Omental fat pad (tissue), 3 donors: ENCODE measurements at regions not wholly inside any gene's neighbourhood (a gene's known extent, or its start where the extent isn't known, plus 50 kb on each side); places are given as distances from the start of the nearest gene placed in this dataset.

Experiments
- ATAC-seq: fragments of 150-250 bp; one replicate; pipeline ENCODE4 v1.9.1; 2016; ENCODE audit warnings: mild to moderate bottlenecking, moderate library complexity; ENCODE audit not compliant: low FRiP score
- DNase-seq: peaks from one replicate; pipeline ENCODE4 v3.0.0-alpha.2; 2019; ENCODE audit warnings: low spot score
- CTCF ChIP-seq, 3 donors: fragments of 450-650 bp; IDR thresholded peaks; one replicate each; pipeline ENCODE4 v1.5.1; 2016 to 2017; ENCODE audit warnings: antibody characterized with exemption in 3 of 3, mild to moderate bottlenecking in 3 of 3, moderate library complexity in 2 of 3

- no peak for TF ChIP-seq CTCF (IDR thresholded peaks at IDR 0.05)
- ATAC-seq, result no peak
- DNase-seq, result no peak
Observed at GRCh38 chr4:110381784-110382183, 94.2 kb upstream of the ENPEP start.

- no peak for TF ChIP-seq CTCF (IDR thresholded peaks at IDR 0.05)
- DNase-seq, result no peak
- ATAC-seq, result no peak
Observed at GRCh38 chr4:110372485-110372884, 103.5 kb upstream of the ENPEP start.

GRCh38 chr4:110371016-110371770 is 104.8 kb upstream of the ENPEP start:
- ATAC-seq (no peak), DNase-seq (no peak)
- no peak for TF ChIP-seq CTCF (IDR thresholded peaks at IDR 0.05)

- no peak for TF ChIP-seq CTCF (IDR thresholded peaks at IDR 0.05)
- DNase-seq (no peak), ATAC-seq (no peak)
Observed at GRCh38 chr4:110368409-110368808, 107.5 kb upstream of the ENPEP start.

- ATAC-seq, result no peak
- TF ChIP-seq CTCF (IDR thresholded peaks at IDR 0.05), result no peak
- no peak for DNase-seq
Observed at GRCh38 chr4:110367156-110367555, 108.8 kb upstream of the ENPEP start.

- no peak for ATAC-seq
- DNase-seq, result no peak
- TF ChIP-seq CTCF (IDR thresholded peaks at IDR 0.05), result no peak
Observed at GRCh38 chr4:110365761-110366160, 110.2 kb upstream of the ENPEP start.

GRCh38 chr4:110364911-110365520 is 110.9 kb upstream of the ENPEP start:
- no peak for TF ChIP-seq CTCF (IDR thresholded peaks at IDR 0.05)
- DNase-seq, result no peak
- no peak for ATAC-seq
